MM.1S (cell line): ENCODE measurements at regions not wholly inside any gene's neighbourhood (a gene's known extent, or its start where the extent isn't known, plus 50 kb on each side); places are given as distances from the start of the nearest gene placed in this dataset.

Experiments used
- DNase-seq: peaks from one replicate; pipeline ENCODE4 v3.0.0-alpha.2; 2015
- H2AFZ ChIP-seq: fragments of 300-600 bp; sonication (generic); 2 replicates; pipeline ENCODE4 v1.6.0; 2016; ENCODE audit warnings: antibody characterized with exemption, low read length
- H3F3A ChIP-seq: fragments of 300-600 bp; sonication (generic); 2 replicates; pipeline ENCODE4 v1.6.1; 2016; ENCODE audit warnings: mild to moderate bottlenecking, antibody characterized with exemption, low read length, moderate library complexity, mixed read lengths; ENCODE audit not compliant: insufficient read depth
- H3K27ac ChIP-seq: fragments of 300-600 bp; sonication (generic); 2 replicates; pipeline ENCODE4 v1.5.1; 2016; ENCODE audit warnings: mild to moderate bottlenecking, low read length
- H3K27me3 ChIP-seq: fragments of 300-600 bp; sonication (generic); replicated peaks from 2 replicates; pipeline ENCODE4 v1.6.0; 2016; ENCODE audit warnings: low read length; ENCODE audit not compliant: insufficient read depth
- H3K36me3 ChIP-seq: fragments of 300-600 bp; sonication (generic); replicated peaks from 2 replicates; pipeline ENCODE4 v1.6.1; 2016; ENCODE audit warnings: mild to moderate bottlenecking, low read length, mixed read lengths; ENCODE audit not compliant: insufficient read depth
- H3K4me1 ChIP-seq: fragments of 300-600 bp; sonication (generic); 2 replicates; pipeline ENCODE4 v1.6.1; 2016; ENCODE audit warnings: low read length, mixed read lengths
- H3K4me2 ChIP-seq: fragments of 300-600 bp; sonication (generic); 2 replicates; pipeline ENCODE4 v1.6.0; 2016; ENCODE audit warnings: low read depth, low read length
- H3K4me3 ChIP-seq: fragments of 300-600 bp; sonication (generic); 2 replicates; pipeline ENCODE4 v1.5.1; 2016; ENCODE audit warnings: low read length, mixed read lengths
- H3K79me2 ChIP-seq: fragments of 300-600 bp; sonication (generic); 2 replicates; pipeline ENCODE4 v1.6.1; 2016; ENCODE audit warnings: mixed run types, low read length, mixed read lengths
- H3K9ac ChIP-seq: fragments of 300-600 bp; sonication (generic); 2 replicates; pipeline ENCODE4 v1.6.1; 2016; ENCODE audit warnings: low read length, mixed read lengths
- H3K9me2 ChIP-seq: fragments of 300-600 bp; sonication (generic); replicated peaks from 2 replicates; pipeline ENCODE4 v1.6.1; 2016; ENCODE audit warnings: mild to moderate bottlenecking, low read length, mixed read lengths; ENCODE audit not compliant: insufficient read depth
- H3K9me3 ChIP-seq: fragments of 300-600 bp; sonication (generic); replicated peaks from 2 replicates; pipeline ENCODE4 v1.6.1; 2016; ENCODE audit warnings: mild to moderate bottlenecking, low read length, mixed read lengths; ENCODE audit not compliant: insufficient read depth
- H4K20me1 ChIP-seq: fragments of 300-600 bp; sonication (generic); 2 replicates; pipeline ENCODE4 v1.6.1; 2016; ENCODE audit warnings: mild to moderate bottlenecking, low read length, moderate library complexity, mixed read lengths; ENCODE audit not compliant: insufficient read depth
- CTCF ChIP-seq: fragments of 300-600 bp; sonication (generic); IDR thresholded peaks from 2 replicates; pipeline ENCODE4 v1.5.1; 2016; ENCODE audit warnings: antibody characterized with exemption, low read length, mixed read lengths
- EZH2 ChIP-seq: fragments of 300-600 bp; sonication (generic); optimal IDR thresholded peaks from 2 replicates; pipeline ENCODE3; 2017; ENCODE audit warnings: low read depth, mild to moderate bottlenecking, antibody characterized with exemption, low read length, mixed read lengths
- EZH2phosphoT487 ChIP-seq: fragments of 300-600 bp; sonication (generic); IDR thresholded peaks from 2 replicates; pipeline ENCODE4 v1.6.1; 2018; ENCODE audit warnings: antibody characterized with exemption, low read length

GRCh38 chr13:109403012-109403421 lies 383.4 kb downstream of the IRS2 start:
- TF ChIP-seq EZH2 (no peak), CTCF (no peak), EZH2phosphoT487 (no peak)
- Histone ChIP-seq H3K79me2 (no peaks in the 10 kb centered on the region), H3K4me1 (no peaks in the 10 kb centered on the region; the same call in 1 of the 2 replicates)

GRCh38 chr13:109401891-109402290 lies 384.5 kb downstream of the IRS2 start:
- Histone ChIP-seq H3F3A (no peaks in the 10 kb centered on the region), H3K36me3 (no peaks in the 10 kb centered on the region), H3K9me3 (no peaks in the 10 kb centered on the region), H3K9ac (no peak overlapping the region), H2AFZ (no peak overlapping the region), H3K79me2 (no peaks in the 10 kb centered on the region), H3K9me2 (no peaks in the 10 kb centered on the region), H3K27ac (no peak overlapping the region), H3K27me3 (no peaks in the 10 kb centered on the region), H3K4me2 (no peak overlapping the region), H3K4me1 (no peaks in the 10 kb centered on the region), H4K20me1 (no peaks in the 10 kb centered on the region), H3K4me3 (no peak overlapping the region)
- TF ChIP-seq EZH2: no peak
- no peak for TF ChIP-seq CTCF
- TF ChIP-seq EZH2phosphoT487: no peak
- DNase-seq: no peak

More at GRCh38 chr13:109403012-109403421, 383.4 kb downstream of the IRS2 start:
- no peak for DNase-seq
- no peak overlapping the region for H3K4me2 ChIP-seq
- H3K27me3 ChIP-seq: no peaks in the 10 kb centered on the region
- no peaks in the 10 kb centered on the region for H3F3A ChIP-seq
- no peak overlapping the region for H3K9ac ChIP-seq
- no peaks in the 10 kb centered on the region for H4K20me1 ChIP-seq
- H3K9me2 ChIP-seq: no peaks in the 10 kb centered on the region
- no peaks in the 10 kb centered on the region for H3K9me3 ChIP-seq
- H2AFZ ChIP-seq: no peak overlapping the region
- H3K4me3 ChIP-seq: no peak overlapping the region
- no peak overlapping the region for H3K27ac ChIP-seq
- H3K36me3 ChIP-seq: no peaks in the 10 kb centered on the region

- Histone ChIP-seq H3K79me2 (no peaks in the 10 kb centered on the region), H3K4me2 (no peak overlapping the region), H3K27me3 (no peaks in the 10 kb centered on the region), H3K4me3 (no peak overlapping the region), H3K27ac (no peak overlapping the region), H3K36me3 (no peaks in the 10 kb centered on the region), H3K9me3 (no peaks in the 10 kb centered on the region), H3F3A (no peaks in the 10 kb centered on the region), H3K4me1 (no peaks in the 10 kb centered on the region), H4K20me1 (no peaks in the 10 kb centered on the region), H2AFZ (no peak overlapping the region), H3K9ac (no peak overlapping the region), H3K9me2 (no peaks in the 10 kb centered on the region)
- no peak for TF ChIP-seq CTCF
- no peak for TF ChIP-seq EZH2
- no peak for TF ChIP-seq EZH2phosphoT487
- DNase-seq: no peak
These were observed 385.1 kb downstream of the IRS2 start for GRCh38 chr13:109401307-109401706.
